Hindlimb muscle (tissue), 1 donor: ENCODE measurements at regions not wholly inside any gene's neighbourhood (a gene's known extent, or its start where the extent isn't known, plus 50 kb on each side); places are given as distances from the start of the nearest gene placed in this dataset.
"Not testable (repeated sequence)": the region's sequence is repeated elsewhere in the genome, so short reads cannot be mapped to it uniquely, and the experiment has no call there.

Source experiments
- DNase-seq: peaks from one replicate; pipeline ENCODE4 v3.0.0-alpha.2; 2013

DNA sequence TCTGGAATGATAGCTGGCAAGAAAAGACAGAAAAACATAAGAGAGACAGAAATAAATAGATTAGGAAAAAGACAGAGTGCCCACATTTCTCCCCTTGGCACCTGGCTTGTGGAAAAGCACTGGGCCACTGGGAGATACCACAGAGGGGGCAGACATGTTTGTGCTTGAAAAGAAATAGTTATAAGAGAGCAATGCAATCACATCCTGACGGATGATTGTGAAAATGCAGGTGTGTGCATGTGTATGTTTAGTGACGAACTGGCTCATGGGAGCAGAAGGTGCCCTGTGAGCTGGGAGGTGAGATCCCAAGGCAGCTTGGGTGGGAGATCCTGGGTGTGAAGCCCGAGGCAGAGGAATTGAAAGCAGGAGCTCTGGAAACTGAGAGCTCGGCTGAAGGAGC, 617.9 kb downstream of the BCOR start:
- no peak for DNase-seq

DNA sequence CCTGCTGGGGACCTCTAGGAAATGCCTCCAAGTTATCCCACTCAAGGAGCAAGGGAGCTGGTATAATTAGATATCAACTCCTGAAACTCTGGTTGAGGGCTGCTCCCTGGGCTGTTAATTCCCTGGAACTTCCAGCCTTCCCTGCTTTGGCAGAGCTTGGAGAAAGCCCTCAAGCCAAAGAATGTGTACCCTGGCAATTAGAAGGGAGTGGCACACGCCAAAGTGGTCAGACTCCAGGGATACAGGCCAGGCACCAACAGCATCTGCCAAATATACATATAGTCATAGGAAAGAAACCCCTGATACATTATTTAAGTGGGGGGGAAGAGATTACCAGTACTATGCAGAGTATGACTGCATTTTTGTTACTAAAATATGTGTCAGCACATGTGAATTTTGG, 616.8 kb downstream of the BCOR start:
- DNase-seq, result no peak

DNA sequence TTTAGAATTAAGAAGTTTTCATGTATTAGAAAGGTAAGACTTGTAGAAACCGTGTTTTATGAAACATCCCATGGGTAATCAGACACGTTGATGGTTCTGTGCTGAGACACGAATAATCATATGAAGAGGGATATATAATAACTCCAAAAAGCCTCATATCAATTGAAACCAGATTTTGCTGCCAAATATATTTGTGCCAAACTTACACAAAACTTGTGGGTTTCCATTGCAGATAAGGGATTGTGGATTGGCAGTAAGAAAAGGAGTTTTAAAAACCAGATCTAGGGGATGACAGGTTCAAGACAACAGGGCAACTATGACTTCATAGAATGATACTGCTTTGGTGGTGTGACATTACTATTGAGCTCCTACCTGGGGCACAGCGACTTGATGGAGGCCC, 616.1 kb downstream of the BCOR start:
- no peak for DNase-seq

DNA sequence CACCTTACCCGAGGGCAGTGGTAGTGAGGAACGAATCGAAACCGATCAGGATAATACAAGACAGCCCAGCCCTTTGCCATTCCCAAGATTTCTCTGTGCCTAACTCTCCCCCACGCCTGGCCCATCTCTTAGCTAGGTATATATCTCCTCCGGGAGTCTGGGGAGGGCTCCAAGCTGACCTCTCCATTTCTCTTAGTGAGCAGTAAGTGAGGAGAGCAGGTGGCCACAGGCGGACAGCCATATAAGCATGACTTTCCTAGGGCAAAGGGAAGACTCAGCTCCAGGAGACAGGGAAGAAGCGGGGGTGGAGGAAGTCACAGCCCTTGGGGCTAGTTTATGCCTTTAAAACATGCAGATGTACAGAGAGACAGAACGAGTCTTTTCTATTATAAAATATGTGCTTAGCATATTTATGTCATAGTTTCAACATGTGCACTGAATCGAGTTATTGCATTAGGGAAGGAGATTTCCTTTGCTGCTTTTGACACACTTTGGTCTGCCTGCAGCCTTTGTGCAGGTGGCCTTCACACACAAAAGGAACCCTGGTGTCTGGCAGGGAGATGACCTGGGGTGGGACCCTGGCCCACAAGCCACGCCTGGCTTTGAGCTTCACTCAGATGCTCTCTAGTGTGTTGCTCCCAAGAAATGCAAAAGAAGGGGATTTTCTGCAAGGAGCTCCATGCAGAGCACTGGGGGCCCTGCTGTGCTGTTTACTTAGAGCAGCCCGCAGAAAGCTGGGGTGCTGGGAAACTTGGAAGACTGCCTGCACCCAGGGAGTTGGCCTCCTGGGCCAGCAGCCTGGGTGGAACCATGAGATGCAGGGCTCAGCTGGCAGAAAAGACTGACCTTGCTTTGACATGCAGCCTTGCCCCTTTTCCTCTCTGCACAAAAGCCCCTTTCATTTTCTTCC, 613.3 kb downstream of the BCOR start:
- no peak for DNase-seq

DNA sequence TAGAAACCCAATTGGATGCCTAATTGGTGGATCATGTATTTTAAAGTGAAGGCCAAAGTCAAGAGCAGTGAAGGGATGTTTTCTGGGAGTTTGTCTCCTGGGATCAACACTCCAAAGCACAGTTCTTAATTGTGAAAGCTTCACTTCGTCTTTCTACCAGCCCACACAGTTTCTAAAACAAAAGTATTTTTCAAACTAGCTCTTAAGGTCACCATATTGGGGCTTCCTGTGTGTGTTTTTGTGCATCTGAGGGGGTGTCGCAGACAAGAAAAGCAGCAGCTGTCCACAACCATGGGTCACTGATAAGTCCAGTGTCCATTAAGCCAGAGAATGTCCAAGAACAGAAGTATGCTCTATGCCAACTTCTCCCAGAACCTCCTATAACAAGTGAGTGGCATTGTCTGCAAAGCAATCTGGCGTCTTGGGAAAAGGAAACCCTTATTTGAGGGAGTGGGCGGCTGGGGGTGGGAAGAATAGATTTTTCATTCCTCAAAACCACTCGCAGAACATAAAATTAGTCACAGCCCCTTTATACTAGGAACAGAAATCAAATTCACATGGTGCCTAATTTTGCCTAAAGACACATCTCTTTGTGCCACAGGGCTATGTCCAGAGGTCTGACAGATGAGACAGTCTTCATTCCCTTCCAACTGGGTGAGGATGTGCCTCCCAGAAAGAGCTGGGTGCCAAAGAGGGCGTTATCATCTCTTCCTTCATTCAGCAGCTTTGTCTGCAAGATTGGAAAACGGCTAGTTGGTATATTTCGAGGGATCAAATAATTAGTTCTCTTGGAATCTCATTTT, 610.4 kb downstream of the BCOR start:
- DNase-seq, result no peak

DNA sequence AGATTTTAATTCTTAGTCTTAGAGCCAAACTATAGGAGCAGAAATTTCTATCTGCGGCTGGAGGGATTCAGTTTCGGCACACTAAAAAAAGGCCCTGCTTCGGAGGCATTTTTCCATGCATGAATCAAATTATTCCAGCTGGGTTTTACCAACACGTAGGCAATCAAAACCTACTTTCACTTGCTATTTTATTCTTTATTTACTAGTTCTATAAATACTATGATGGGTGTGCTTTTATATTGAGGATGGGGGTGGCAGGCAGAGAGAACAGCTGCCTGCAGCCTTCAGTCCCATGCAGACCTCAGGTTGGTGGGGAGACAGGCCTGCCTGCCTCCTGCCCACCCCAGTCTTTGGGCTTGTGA, 609.8 kb downstream of the BCOR start:
- DNase-seq, result no peak

DNA sequence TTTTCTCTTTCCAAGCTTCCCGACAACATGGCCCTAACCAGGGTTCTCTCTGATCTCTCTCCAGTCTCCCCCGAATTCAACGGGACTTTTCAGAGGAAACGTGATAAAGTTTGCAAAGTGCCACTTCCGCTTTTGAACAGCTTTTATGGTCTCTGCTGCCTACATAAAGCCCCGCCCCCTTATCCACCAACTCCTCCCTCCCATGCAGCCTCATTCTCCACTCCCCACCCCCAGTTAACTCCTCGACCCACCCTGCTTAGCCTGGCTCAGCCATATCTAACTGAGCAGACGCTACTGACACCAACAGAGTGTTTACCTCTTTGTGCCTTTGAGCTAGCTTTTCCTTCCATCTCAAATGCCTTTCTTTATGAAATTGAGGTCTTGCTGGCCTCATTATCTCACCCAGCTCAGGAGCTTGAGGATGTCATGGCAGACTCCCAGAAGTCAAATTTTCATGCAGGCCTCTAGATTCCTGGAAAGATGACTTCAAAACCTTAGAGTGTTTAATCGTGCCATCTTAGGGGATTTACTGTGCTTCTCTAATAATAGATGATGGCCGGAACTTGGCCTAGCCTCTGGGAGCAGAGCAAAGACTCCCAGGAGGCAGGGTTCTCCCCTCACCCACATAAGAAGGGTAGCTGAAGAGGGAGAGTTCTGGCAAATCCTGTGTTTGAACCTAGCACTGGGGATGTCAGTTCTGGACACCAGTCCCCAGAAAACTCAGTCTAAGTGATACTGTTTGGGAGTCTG, 606.0 kb downstream of the BCOR start:
- no peak for DNase-seq

DNA sequence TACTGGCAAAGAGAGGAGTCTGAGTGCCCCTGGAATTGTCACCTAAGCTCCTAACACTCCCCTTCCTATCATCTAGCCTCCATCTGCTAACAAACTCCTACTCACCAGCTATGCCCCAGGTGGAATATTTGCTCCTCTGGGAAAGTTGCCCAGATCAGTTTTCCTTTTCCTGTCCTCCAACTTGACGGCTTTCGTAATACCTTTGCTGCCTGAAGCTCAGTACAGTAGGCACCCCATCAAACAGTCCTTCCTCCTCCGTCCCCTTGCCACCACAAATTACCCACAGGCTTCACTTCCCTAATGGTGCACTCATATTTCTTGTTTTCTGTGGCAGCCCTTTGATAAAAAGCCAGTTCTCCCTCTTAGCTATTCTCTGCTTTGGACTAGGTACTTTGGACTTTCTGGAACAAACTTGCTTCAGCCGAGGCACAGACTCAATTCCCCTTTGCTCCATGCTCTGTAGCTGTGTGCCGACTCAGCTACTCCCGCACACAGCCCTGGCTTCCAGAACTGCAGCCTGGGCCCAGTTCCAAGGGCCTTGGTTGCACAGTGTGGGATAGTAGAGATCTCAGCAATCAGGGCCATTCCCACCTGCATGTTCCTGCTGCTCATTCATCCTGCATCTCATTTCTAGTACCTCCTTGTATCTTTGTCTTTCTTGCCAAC, 605.1 kb downstream of the BCOR start:
- DNase-seq, result no peak

DNA sequence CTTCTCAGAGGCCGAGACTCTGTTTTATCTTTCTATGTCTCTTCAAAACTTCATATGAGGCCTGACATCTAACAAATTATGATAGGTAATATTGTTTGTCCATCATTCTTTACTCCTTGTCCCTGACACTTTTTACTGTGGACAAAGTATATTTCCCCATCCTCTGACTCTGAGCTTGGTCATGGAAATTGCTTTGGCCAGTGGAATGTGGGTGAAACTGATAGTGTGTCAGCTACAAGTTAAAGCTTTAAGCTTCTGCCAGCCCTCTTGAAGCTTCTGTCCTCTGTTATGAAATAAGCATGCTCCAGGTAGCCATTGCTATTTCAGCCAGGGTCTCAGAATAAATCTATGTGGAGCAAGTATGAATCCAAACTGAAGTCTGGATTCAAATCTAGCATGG, 604.6 kb downstream of the BCOR start:
- DNase-seq, result no peak

DNA sequence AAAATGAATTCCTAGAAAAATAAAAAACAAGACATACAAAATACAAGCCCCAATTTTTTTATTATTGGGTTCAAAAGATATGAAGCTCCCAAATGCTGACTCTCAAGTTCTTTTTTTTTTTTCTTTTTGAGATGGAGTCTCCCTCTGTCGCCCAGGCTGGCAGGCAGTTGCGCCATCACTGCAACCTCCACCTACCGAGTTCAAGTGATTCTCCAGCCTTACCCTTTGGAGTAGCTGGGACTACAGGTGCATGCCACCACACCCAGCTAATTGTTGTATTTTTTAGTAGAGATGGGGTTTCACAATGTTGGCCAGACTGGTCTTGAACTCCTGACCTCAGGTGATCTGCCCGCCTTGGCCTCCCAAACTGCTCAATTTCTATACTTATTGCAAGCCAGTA, 600.6 kb downstream of the BCOR start:
- DNase-seq, result not testable (repeated sequence)

DNA sequence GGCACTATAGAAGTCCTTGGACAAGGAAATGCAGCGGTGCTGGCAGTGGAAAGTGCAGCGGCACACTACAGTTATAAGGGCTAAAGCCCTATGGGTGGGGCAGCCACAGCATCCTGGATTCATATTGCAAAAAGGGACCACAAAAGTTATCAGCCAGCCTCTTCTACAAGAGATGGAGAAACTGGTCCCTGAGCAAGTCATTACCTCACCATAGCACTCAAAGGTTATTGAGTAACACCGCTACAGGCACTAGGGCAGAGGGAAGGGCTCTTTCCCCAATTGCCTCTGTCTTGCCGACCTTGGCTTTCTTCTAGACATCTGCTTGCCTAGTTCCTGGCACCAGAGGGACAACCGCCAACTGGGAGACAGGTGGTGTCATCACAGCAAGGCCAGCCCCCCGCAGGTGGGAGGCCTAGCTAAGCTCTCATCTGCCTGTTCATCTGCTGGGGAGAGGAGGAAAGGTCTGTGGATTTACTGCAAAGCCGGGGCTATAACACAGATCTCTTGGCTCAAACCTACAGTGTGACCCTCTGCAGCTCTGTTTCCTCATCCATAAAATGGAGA, 600.0 kb downstream of the BCOR start:
- no peak for DNase-seq

DNA sequence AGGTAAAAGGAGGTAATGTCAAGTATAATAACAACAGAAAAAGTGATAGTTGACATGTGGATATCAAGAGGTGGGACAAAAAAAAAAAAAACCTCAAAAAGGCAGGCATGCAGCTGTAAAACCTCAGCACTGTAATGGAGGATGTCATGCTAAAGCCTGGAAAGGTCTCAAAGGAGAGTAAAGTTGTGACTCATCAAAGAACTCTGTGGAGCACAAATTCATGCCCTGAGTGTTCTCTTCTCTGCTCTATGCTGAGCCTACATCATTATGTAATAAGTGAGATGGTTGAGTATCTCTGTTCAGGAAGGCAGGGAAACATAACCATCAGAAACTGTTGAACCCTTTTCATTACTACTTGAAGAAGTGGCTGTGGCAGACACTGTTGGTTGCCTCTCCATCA, 597.8 kb downstream of the BCOR start:
- no peak for DNase-seq

DNA sequence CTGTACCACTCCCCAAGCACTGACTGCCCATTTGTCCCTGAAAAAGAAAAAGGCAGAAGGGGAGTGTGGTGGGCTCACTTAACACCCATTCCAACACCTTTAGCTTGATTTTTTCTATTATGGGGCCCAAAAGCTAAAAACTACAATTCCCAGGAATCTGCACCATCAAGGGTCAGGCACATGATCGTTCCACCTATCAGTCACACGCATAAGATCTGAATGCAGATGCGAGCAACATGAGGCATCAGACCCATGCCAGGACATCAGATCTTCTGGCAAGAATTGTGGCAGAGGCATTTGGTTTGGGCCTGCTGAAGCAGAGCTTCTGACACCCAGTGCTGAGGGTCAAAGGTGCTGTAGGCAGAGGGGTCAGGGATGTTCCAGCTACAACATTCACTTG, 595.9 kb downstream of the BCOR start:
- DNase-seq, result no peak

DNA sequence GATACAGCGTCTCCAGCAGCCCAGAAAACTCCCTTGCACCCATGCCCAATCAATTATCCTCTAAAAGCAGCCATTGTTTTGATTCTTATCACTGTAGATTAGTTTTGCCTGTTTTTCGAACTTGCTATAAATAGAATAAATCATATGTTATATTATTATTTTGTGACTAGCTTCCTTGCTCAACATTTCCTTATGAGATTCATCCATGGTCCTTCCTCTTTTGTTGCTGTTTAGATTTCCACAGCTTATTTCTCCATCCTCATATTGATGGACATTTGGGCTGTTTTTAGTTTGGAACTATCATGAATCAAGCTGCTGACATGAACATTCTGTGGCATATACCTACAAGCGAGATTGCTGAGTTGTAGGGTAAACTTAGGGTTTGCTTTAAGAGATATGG, 595.3 kb downstream of the BCOR start:
- no peak for DNase-seq

DNA sequence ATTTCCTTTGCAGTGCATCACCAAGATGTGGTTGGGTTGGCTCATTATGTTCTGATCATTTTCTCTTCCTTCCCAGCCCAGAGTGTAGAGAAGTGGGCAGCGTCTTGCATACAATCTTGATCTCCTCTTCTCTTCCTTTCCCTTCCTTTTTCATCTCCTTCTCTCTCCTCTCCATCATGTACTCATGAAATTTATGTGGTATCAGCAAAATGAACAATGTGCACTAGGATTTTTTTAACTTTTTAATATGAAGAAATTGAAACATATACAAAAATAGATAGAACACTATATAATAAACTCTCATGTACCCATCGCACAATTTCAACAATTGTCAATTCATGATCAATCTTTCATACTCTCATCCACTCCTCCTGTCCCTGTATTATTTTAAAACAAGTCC, 593.5 kb downstream of the BCOR start:
- no peak for DNase-seq

DNA sequence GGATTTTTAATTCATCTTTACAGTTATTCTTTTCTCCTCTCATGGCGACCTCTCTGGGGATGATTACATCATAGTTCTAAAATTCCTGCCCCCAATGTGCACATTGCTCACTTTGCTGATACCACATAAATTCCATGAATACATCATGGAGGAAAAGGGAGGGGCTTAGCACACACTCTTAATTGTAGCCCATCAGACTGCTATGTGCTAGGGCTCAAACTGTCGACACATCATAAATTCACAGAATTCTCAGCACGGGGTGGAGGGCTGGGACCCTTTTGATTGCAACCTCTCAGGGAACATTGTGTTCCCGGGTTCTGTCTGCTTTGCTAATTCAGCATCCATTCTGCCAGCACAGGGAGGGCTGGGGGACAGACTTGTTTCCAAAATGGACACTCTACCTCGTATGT, 592.9 kb downstream of the BCOR start:
- DNase-seq, result no peak

DNA sequence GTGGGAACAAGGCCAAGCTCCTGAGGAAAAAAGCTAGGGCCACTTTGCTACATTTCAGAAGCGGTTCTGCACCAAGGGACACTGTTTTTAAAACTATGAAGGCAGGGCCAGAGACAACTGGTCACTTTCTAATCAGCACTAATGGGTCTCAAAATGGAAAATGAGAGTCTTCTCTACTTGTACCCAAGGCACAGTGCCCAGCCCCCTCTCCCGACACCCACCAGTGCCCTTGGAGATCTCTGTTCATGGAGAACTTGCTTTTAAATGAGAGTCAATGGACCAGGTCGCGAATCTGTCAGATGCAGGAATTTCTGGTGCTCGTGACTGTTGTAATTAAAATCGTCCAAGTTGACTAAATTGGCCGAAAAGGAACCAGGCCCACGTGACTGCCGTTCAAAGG, 591.6 kb downstream of the BCOR start:
- no peak for DNase-seq

DNA sequence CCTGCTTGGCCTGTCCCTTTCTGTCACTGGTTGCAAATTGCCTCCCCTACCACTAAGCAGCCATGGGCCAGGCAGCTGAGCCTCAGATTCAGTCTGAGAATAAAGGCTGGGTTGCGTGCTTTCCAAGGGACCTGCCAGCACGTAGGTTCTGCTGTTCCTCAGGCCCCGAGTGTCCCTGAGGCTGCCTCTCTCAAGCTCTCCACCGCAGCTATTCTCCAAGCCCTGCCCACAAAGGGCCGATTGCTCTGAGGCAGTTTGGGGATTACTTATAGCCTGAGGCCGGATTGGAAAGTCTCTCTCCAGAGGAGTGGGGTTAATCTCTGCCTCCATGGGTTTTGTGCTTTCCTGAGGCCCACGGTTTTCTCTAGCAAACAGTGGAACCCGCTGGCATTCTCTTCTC, 590.7 kb downstream of the BCOR start:
- no peak for DNase-seq

DNA sequence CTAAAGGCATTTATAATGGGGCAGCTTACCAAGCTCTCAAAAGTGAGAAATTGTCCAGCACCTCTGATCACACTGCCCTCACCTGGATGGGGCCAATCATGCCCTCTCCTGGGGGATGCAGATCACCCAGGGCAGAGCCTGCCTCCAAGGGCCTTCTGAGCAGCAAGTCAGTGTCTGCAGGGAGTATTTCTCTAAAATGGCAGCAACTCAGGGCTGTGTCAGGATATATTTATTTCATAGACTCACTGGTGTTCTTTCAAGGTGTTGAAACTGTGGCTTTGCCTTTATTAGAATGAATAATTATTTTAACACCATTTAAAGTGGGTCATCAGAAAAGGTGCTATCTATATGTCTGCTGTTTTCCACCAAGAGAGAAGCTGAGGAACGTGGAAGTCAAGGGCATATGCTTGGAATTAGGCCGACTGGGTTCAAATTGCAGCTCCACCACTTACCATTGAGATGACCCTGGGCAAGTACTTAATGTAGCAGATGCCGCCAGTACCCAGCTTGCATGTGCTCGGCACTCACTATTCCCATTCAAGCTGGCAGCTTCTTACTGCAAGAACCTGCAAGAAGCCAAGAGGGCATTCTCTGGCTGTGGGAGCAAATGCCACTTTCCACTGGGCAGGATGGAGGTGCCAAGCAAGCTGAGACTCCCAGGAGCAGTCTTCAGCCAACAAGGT, 590.0 kb downstream of the BCOR start:
- no peak for DNase-seq

DNA sequence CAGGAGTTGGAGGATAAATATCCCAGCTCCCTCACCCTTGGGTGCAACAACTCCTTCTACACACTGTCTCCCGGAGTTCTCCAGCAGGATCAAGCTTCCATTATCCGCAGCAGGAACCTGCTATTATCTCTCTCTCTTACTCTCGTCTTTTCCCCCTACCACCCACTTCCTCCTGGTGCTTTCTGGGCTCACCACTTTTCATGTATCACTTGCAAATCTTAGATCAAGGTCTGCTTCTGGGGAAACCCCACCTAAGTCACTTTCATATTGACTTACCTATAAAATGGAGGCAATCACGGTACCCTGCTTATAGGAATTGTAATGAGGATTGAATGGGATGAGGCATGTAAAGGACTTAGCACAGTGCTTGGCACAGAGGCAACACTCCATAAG, 589.5 kb downstream of the BCOR start:
- no peak for DNase-seq

DNA sequence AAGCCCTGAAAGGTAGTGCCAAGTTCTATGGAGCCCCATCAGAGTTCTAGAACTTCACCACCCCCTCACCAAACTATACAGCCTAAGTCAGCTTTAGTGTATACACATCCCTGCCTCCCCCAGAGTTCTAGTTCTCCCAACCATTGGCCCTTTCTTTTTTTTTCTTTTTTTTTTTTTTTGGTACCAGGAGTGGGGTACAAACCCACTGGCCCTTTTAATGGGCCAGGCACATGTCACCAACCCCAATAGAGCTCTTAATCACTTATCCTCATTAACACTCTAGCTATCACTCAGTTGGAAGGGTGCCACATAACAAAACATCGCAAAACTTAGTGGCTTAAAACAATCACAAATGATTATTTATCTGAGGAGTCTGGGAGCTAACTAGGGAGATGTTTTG, 588.6 kb downstream of the BCOR start:
- DNase-seq, result no peak

DNA sequence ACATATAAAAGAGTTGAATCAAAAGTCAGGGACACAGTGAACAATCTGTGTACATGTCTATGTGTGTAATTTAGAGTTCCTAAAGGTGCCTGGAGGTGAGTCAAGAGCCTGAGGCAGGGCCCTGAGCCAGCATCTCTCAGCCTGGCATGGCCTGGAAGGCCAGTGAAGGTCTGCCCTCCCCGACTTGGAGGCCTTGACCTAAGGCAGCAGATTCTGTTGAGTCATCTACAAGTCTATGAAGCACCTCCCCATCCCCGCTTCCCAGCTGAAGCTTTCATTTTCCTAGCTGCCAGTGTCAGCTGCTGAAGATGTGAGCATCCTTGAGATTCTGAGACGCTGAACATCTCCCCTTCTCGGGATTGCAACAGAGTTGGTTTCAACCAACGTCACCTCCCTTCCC, 583.9 kb downstream of the BCOR start:
- no peak for DNase-seq
